Fibroblast of skin of right biceps (primary cell): ENCODE measurements at regions not wholly inside any gene's neighbourhood (a gene's known extent, or its start where the extent isn't known, plus 50 kb on each side); places are given as distances from the start of the nearest gene placed in this dataset.

Experiments used
- DNase-seq: peaks from one replicate; pipeline ENCODE4 v3.0.0-alpha.2; 2013

- DNase-seq: no peak
Measured at GRCh38 chr4:122203407-122203806, 51.3 kb downstream of the BLTP1 start.

GRCh38 chr4:122205687-122206086, 53.6 kb downstream of the BLTP1 start:
- no peak for DNase-seq

- no peak for DNase-seq
Measured at GRCh38 chr4:122212880-122213279, 60.7 kb downstream of the BLTP1 start.

DNA sequence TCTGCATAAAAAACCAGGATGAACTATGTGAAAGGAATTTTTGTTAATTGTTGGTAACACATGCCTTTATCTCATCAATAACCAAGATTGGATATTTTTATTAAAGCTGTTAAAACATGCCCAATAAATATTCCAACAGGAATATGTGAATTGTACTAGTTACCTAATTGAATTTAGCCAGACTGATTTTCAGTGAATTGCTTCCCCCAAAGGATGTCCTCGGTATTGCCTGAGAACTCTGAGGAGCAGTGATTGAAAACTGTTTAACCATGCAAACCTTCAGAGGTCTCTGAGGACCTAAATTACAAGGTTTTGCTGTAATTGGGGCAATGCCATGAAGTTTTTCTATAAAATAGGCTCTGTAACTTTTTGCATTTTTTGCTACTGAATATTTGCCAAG, 66.6 kb downstream of the BLTP1 start:
- DNase-seq: peak; percentile 21

DNA sequence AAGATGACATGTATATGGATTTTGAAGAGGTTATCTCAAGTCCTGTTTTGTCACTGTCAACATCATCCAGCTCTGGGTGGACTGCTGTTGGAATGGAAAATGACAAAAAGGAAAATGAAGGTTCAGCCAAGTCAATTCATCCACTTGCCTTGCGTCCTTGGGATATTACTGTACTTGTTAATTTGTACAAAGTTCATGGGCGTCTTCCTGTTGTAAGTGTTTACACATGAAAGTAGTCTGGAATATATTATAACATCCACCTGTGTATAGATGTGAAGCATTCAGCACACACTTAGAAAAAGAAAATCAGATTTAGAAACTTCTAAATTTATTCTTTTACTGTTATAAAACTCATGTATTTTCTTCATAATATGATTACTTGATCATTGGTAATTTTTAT, 67.2 kb downstream of the BLTP1 start:
- no peak for DNase-seq

DNA sequence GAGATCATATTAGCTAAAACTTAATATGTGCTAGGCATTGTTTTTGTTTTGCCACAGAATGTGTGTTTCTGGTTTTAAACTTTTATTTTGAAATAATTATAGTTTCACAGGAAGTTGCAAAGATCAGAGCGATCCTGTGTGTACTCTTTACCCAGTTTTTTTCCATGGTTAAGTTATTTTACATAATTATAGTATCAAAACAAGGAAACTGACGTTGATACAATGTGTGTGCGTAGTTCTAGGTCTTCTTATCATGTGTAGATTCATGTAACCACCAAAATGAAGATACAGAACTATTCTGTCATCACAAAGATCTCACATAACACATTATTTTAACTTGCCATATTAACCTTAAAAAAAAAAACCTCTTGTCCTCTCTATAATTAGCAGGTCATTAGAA, 69.2 kb downstream of the BLTP1 start:
- no peak for DNase-seq

DNA sequence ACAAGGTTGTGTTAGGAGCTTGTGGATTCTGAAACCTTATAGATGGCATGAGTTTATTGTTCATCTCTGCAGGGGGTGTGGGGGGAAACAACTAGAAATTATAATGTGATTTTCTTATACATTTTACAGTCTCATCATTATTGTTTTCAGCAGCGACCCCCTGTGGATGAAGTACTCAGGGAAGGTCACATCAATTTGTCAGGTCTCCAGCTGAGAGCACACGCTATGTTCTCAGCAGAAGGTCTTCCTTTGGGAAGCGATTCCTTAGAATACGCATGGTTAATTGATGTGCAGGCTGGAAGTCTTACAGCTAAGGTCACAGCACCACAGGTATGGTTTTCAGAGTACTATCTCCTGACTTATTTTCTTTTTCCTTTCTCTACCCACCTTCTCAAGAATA, 72.2 kb downstream of the BLTP1 start:
- peak; percentile 43 for DNase-seq

DNA sequence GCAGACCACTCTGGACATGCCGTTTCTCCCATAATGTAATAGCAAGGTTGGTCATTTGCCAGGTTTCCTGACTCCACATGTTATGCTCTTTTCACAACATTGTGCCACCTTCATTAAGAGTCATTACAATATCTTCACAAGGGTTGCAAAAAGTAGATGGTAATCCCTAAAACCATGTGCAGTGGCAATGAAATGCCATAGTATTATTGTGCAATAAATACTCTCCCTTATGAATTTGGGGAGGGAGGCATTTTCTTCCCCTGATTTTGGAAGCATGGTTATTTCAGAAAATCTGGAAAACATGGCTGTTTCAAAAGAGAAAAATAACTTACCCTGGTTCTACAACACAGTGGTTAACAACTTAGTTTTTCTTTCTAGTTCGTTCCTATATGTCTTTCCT, 75.1 kb downstream of the BLTP1 start:
- no peak for DNase-seq

DNA sequence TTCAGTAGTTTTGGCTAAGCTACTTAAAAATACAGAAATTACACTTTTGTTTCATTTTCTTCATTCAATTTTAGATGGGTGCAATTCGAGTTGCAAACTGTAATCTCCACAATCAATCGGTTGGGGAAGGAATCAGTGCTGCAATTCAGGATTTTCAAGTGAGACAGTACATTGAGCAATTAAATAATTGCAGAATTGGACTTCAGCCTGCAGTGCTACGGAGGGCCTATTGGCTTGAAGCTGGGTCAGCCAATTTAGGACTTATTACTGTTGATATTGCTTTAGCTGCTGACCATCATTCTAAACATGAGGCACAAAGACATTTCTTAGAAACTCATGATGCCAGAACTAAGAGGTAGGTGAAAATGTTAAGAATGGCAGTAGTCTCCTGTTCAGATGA, 77.7 kb downstream of the BLTP1 start:
- DNase-seq: no peak

GRCh38 chr4:122232633-122233032, 80.5 kb downstream of the BLTP1 start:
- no peak for DNase-seq

DNA sequence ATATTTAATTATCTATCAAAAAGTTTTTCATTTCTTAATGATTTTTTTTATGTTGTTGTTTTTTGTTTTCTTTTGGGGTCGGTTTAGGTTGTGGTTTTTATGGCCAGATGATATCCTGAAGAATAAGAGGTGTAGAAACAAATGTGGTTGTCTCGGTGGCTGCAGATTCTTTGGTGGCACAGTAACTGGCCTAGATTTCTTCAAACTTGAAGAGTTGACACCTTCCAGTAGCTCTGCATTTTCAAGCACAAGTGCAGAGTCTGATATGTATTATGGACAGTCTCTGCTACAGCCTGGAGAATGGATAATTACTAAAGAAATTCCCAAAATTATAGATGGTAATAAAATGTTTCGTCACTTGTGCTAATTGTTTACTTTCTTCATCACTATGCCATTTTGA, 82.6 kb downstream of the BLTP1 start:
- DNase-seq: no peak

DNA sequence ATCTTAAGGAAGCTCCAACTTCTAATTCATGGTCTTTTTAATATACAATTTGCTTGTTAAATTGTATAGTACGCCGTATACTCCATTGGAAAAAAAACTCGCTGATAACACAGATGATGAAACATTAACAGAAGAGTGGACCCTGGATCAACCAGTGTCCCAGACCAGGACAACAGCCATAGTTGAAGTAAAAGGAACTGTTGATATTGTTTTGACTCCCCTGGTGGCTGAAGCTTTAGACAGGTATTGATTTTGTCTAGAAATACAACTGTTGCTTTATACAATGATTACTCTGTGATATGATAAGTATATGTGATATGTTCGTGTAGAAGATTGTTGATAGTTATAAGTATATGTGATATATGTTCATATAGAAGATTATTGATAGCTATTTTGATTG, 91.7 kb downstream of the BLTP1 start:
- no peak for DNase-seq

- no peak for DNase-seq
Measured at GRCh38 chr4:122244764-122245163, 92.6 kb downstream of the BLTP1 start.

GRCh38 chr4:122246551-122246950, 94.4 kb downstream of the BLTP1 start:
- DNase-seq: no peak

- DNase-seq: no peak
Measured at GRCh38 chr4:122249357-122249756, 97.2 kb downstream of the BLTP1 start.

- no peak for DNase-seq
Measured at GRCh38 chr4:122252584-122252983, 100.5 kb downstream of the BLTP1 start.

- no peak for DNase-seq
Measured at GRCh38 chr4:122259849-122260248, 107.7 kb downstream of the BLTP1 start.

DNA sequence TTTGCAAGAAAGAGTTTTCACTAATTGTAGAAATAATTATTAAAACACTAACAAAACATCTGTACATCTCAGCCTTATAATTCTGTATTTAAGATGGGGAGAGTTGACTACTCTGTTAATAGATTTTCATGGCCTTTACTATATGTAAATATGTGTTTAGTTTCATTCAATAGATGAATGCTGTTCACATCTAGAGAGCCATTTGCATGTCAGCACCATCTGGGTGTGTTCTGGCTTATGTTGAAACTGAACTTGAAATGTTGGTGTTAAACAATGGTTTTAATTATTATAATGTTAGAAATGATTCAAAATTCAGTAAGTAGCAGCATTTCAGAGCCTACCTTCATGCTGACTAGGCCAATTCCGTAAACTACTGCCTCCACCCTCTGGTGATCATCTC, 102.5 kb upstream of the ADAD1 start:
- no peak for DNase-seq

GRCh38 chr4:122278976-122279375, 99.8 kb upstream of the ADAD1 start:
- no peak for DNase-seq

GRCh38 chr4:122279670-122280069, 99.1 kb upstream of the ADAD1 start:
- DNase-seq: no peak

DNA sequence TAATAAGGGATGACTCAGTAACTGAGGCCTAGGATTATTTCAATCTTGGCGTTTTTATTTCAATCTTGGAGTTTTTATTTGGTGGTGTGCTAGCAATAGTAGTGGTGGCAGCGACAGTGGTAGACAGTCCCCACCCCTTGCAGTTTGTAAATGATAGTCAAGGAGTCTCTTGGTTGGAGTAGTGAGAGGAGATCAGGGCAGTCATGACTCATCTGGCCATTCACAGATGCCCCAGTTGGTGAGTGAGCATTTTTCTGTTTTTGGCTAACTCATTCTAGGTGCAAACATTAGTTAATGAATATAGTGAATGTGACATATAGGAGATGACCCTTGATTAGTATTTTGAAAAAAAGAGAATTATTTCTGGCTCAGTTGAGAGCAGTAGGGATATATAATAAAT, 93.5 kb upstream of the ADAD1 start:
- DNase-seq: peak; percentile 19

DNA sequence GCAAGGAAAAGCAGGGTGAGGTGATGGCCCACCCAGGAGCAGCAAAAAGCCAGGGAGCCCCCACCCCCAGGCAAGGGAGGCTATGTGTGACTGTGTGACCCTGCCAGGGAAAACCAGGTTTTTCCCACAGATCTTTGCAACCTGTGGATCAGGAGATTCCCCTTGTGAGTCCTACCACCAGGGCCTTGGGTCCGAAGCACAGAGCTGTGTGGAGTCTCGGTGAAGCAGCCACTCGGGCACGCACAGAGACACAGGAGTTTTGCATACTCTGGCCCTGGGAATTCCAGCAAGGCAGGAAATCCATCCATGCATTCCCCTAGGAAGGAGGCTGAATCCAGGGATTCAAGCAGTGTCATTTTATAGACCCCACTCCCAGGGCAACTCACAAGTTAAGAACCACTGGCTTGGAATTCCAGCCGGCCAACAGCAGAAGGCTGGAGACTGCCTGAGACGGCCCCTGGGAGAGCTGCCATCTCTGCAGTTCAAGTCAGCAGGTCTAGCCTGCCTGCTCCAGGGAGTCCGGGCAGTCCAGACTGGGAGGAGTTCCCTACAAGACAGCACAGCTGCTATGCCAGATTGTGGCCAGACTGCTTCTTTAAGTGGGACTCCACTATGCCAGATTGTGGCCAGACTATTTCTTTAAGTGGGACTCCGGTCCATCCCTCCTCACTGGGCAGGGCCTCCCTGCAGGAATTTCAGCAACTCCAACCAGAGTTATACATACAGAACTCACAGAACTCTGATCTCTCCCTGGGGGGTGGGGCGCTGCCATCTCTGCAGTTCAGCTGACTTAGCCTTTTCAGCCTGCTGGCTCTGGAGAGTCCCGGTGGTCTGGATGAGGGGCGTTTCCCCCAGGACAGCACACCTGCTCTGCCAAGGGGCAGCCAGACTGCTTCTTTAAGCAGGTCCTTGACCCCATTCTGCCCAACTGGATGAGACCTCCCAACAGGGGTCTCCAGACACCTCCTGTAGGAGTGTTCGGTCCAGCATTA, 85.1 kb upstream of the ADAD1 start:
- no peak for DNase-seq

DNA sequence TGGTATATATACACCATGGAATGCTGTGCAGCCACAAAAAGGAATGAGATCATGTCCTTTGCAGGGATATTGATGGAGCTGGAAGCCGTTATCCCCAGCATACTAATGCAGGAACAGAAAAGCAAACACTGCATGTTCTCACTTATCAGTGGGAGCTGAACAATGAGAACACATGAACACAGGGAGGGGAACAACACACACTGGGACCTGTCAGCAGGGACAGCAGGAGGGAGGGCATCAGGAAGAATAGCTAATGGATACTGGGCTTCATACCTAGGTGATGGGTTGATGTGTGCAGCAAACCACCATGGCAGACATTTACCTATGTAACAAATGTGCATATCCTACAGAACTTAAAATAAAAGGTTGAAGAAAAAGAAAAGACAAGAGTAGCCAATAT, 81.1 kb upstream of the ADAD1 start:
- no peak for DNase-seq

- no peak for DNase-seq
Measured at GRCh38 chr4:122300776-122301175, 78.0 kb upstream of the ADAD1 start.

DNA sequence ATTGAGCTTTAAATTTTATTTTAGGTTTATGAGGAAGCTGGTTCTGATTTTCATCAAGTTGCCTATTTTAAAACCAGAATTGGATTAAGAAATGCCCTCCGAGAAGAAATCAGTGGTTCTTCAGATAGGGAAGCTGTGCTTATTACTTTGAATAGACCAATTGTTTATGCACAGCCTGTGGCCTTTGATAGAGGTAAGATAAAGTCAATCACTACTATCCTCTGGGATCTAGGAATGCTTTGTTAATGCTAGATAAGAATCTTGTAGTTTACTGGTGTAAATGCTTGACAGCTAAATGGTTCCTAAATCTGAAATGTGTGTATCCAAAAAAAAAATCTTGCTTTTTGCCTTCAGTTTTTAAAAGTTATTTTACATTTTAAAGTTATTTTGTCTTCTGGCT, 73.0 kb upstream of the ADAD1 start:
- no peak for DNase-seq
